NT2/D1 (cell line): ENCODE measurements at regions not wholly inside any gene's neighbourhood (a gene's known extent, or its start where the extent isn't known, plus 50 kb on each side); places are given as distances from the start of the nearest gene placed in this dataset.

Experiments used
- SUZ12 ChIP-seq: IDR thresholded peaks from 2 replicates; pipeline ENCODE4 v1.6.1; 2011; ENCODE audit not compliant: insufficient read length, insufficient read depth; ENCODE audit errors: extremely low read depth
- YY1 ChIP-seq: IDR thresholded peaks from 2 replicates; pipeline ENCODE4 v1.6.1; 2011; ENCODE audit not compliant: insufficient read length, insufficient read depth
- ZNF274 ChIP-seq: IDR thresholded peaks from 2 replicates; pipeline ENCODE4 v1.6.1; 2011; ENCODE audit warnings: mild to moderate bottlenecking, low read depth, low read length

GRCh38 chr4:115970859-115971258 is 857.4 kb upstream of the NDST4 start:
- TF ChIP-seq ZNF274 (no peak), YY1 (no peak), SUZ12 (no peak)
